B cell (primary cell): ENCODE measurements at regions not wholly inside any gene's neighbourhood (a gene's known extent, or its start where the extent isn't known, plus 50 kb on each side); places are given as distances from the start of the nearest gene placed in this dataset.

Experiments used
- EZH2 ChIP-seq: IDR thresholded peaks from 2 replicates; pipeline ENCODE4 v1.6.1; 2012; ENCODE audit warnings: borderline replicate concordance, low read depth, mild to moderate bottlenecking, moderate library complexity, low read length; ENCODE audit not compliant: insufficient read depth, poor library complexity, severe bottlenecking
- TF ChIP-seq, protein P1 (sequence below): fragments of 200-600 bp; IDR thresholded peaks from one replicate; pipeline ENCODE4 v1.8.0; 2022; ENCODE audit warnings: antibody characterized with exemption, mild to moderate bottlenecking

DNA sequence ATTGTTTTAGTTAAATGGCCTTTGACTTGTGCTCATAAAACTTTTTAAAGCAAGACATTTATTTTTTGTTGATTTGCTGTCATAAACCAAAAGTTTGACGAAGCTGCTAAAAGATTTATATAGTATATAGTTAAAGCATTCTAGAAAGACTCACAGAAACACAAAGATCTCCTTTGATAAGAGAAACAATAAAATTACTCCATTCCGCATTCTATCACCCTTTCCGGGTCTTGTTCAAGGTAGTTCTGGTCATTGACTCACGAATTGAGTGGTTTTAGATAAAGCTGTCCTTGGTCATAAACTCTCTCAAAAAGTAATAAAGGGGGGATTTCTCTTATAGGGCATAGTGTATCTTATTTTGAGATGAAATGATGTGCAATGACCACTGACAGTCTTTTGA lies 1010.5 kb upstream of the NCAM2 start:
- TF ChIP-seq, protein P1, sequence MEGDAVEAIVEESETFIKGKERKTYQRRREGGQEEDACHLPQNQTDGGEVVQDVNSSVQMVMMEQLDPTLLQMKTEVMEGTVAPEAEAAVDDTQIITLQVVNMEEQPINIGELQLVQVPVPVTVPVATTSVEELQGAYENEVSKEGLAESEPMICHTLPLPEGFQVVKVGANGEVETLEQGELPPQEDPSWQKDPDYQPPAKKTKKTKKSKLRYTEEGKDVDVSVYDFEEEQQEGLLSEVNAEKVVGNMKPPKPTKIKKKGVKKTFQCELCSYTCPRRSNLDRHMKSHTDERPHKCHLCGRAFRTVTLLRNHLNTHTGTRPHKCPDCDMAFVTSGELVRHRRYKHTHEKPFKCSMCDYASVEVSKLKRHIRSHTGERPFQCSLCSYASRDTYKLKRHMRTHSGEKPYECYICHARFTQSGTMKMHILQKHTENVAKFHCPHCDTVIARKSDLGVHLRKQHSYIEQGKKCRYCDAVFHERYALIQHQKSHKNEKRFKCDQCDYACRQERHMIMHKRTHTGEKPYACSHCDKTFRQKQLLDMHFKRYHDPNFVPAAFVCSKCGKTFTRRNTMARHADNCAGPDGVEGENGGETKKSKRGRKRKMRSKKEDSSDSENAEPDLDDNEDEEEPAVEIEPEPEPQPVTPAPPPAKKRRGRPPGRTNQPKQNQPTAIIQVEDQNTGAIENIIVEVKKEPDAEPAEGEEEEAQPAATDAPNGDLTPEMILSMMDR: no peak
- TF ChIP-seq EZH2: no peak
